Body of pancreas (tissue), 4 donors: ENCODE measurements at regions not wholly inside any gene's neighbourhood (a gene's known extent, or its start where the extent isn't known, plus 50 kb on each side); places are given as distances from the start of the nearest gene placed in this dataset.

Source experiments
- CTCF ChIP-seq, 7 experiments: fragments of 450-650 bp in 4 of 7; fragments of 200-600 bp in 3 of 7; sonication (generic) in 3 of 7; IDR thresholded peaks; one replicate each; pipeline ENCODE4 v1.5.1; 2016 to 2019; ENCODE audit warnings: antibody characterized with exemption in 7 of 7
- POLR2A ChIP-seq, 3 donors: fragments of 450-650 bp; IDR thresholded peaks; one replicate each; pipeline ENCODE4 v1.6.1; 2016; ENCODE audit warnings: antibody characterized with exemption in 3 of 3, mild to moderate bottlenecking in 2 of 3

GRCh38 chr4:34158878-34159277 is 2085.4 kb downstream of the ARAP2 start:
- TF ChIP-seq CTCF (IDR thresholded peaks at IDR 0.05), result no peak
- TF ChIP-seq POLR2A (IDR thresholded peaks at IDR 0.05), result no peak
